ENCODE measurements at regions not wholly inside any gene's neighbourhood (a gene's known extent, or its start where the extent isn't known, plus 50 kb on each side); places are given as distances from the start of the nearest gene placed in this dataset.
"Not testable (repeated sequence)": the region's sequence is repeated elsewhere in the genome, so short reads cannot be mapped to it uniquely, and the experiment has no call there.

GRCh38 chr11:101741061-101741460 lies 157.3 kb upstream of the TRPC6 start:
- DNase-seq: no peak

- no peak for DNase-seq
Measured at GRCh38 chr11:101738452-101738851, 154.6 kb upstream of the TRPC6 start.

GRCh38 chr11:101729406-101730078 lies 145.7 kb upstream of the TRPC6 start:
- DNase-seq: no peak

- DNase-seq: no peak
Measured at GRCh38 chr11:101727451-101727850, 143.6 kb upstream of the TRPC6 start.

GRCh38 chr11:101726988-101727387 lies 143.2 kb upstream of the TRPC6 start:
- DNase-seq: no peak

GRCh38 chr11:101723371-101723770 lies 139.6 kb upstream of the TRPC6 start:
- DNase-seq: no peak

GRCh38 chr11:101721270-101721669 lies 137.5 kb upstream of the TRPC6 start:
- no peak for DNase-seq

- DNase-seq: no peak
Measured at GRCh38 chr11:101718402-101718801, 134.6 kb upstream of the TRPC6 start.

GRCh38 chr11:101717619-101718018 lies 133.8 kb upstream of the TRPC6 start:
- DNase-seq: no peak

- DNase-seq: no peak
Measured at GRCh38 chr11:101715281-101715680, 131.5 kb upstream of the TRPC6 start.

- DNase-seq: no peak
Measured at GRCh38 chr11:101707477-101707876, 123.7 kb upstream of the TRPC6 start.

- no peak for DNase-seq
Measured at GRCh38 chr11:101706541-101706940, 122.7 kb upstream of the TRPC6 start.

GRCh38 chr11:101705972-101706371 lies 122.2 kb upstream of the TRPC6 start:
- no peak for DNase-seq

GRCh38 chr11:101694869-101695268 lies 111.1 kb upstream of the TRPC6 start:
- not testable (repeated sequence) for DNase-seq

- DNase-seq: no peak
Measured at GRCh38 chr11:101692980-101693379, 109.2 kb upstream of the TRPC6 start.

- no peak for DNase-seq
Measured at GRCh38 chr11:101686514-101686913, 102.7 kb upstream of the TRPC6 start.

GRCh38 chr11:101668236-101668635 lies 84.4 kb upstream of the TRPC6 start:
- no peak for DNase-seq

GRCh38 chr11:101666916-101667315 lies 83.1 kb upstream of the TRPC6 start:
- no peak for DNase-seq

GRCh38 chr11:101661559-101661958 lies 77.8 kb upstream of the TRPC6 start:
- no peak for DNase-seq

Measured in hindlimb muscle (tissue), 1 donor.